K562 (cell line): ENCODE measurements at regions not wholly inside any gene's neighbourhood (a gene's known extent, or its start where the extent isn't known, plus 50 kb on each side); places are given as distances from the start of the nearest gene placed in this dataset.

Source experiments
- ARID1B ChIP-seq: fragments of 450-650 bp; IDR thresholded peaks from 2 replicates; pipeline ENCODE4 v1.6.1; 2016; ENCODE audit warnings: antibody characterized with exemption, mild to moderate bottlenecking, inconsistent platforms
- ETV5 ChIP-seq: sonication (generic); formaldehyde crosslinking; IDR thresholded peaks from 2 replicates; pipeline ENCODE4 v1.4.0; 2020; ENCODE audit warnings: low read depth, mild to moderate bottlenecking, missing genetic modification reagents
- GTF3C2 ChIP-seq: IDR thresholded peaks from 3 replicates; pipeline ENCODE4 v1.6.1; 2011; ENCODE audit warnings: borderline replicate concordance, mild to moderate bottlenecking, moderate library complexity; ENCODE audit not compliant: insufficient read length; ENCODE audit errors: extremely low read depth
- MEIS2 ChIP-seq: fragments of 450-650 bp; IDR thresholded peaks from 2 replicates; pipeline ENCODE4 v1.6.1; 2014; ENCODE audit warnings: mild to moderate bottlenecking; ENCODE audit not compliant: partially characterized antibody
- NCOA1 ChIP-seq: fragments of 450-650 bp; IDR thresholded peaks from 2 replicates; pipeline ENCODE4 v1.6.1; 2016; ENCODE audit warnings: low read depth
- NFATC3 ChIP-seq: fragments of 450-650 bp; IDR thresholded peaks from 2 replicates; pipeline ENCODE4 v1.6.1; 2017; ENCODE audit warnings: mild to moderate bottlenecking
- NFIC ChIP-seq: fragments of 450-650 bp; IDR thresholded peaks from 2 replicates; pipeline ENCODE4 v1.6.1; 2017; ENCODE audit warnings: mild to moderate bottlenecking, inconsistent platforms
- PML ChIP-seq: IDR thresholded peaks from 2 replicates; pipeline ENCODE4 v1.6.1; 2012; ENCODE audit warnings: low read length, inconsistent platforms
- SMARCB1 ChIP-seq: IDR thresholded peaks from 2 replicates; pipeline ENCODE4 v1.6.1; 2011; ENCODE audit warnings: improper control_type of control experiment, low read depth; ENCODE audit not compliant: insufficient read length
- SMARCC2 ChIP-seq: fragments of 450-650 bp; IDR thresholded peaks from 2 replicates; pipeline ENCODE4 v1.6.1; 2017; ENCODE audit warnings: antibody characterized with exemption, moderate library complexity, mild to moderate bottlenecking, low read depth
- USF2 ChIP-seq: sonication (generic); formaldehyde crosslinking; IDR thresholded peaks from 2 replicates; pipeline ENCODE4 v1.5.0; 2020; ENCODE audit warnings: missing genetic modification reagents
- ZBTB7A ChIP-seq: IDR thresholded peaks from 2 replicates; pipeline ENCODE4 v1.6.1; 2011; ENCODE audit warnings: low read depth, mild to moderate bottlenecking, low read length, moderate library complexity, borderline replicate concordance; ENCODE audit not compliant: control insufficient read depth
- ZEB2 ChIP-seq: fragments of 450-650 bp; IDR thresholded peaks from 2 replicates; pipeline ENCODE4 v1.6.1; 2016
- ZKSCAN8 ChIP-seq: fragments of 200-800 bp; sonication (Bioruptor generic); IDR thresholded peaks from 2 replicates; pipeline ENCODE4 v1.6.1; 2016; ENCODE audit warnings: missing genetic modification characterization, missing compliant biosample characterization
- ZNF239 ChIP-seq: fragments of 250-450 bp; sonication (Bioruptor Pico); IDR thresholded peaks from 2 replicates; pipeline ENCODE4 v1.4.0; 2020; ENCODE audit warnings: mild to moderate bottlenecking
- ZNF263 ChIP-seq: sonication (generic); formaldehyde crosslinking; IDR thresholded peaks from 2 replicates; pipeline ENCODE4 v1.8.0; 2022; ENCODE audit warnings: mild to moderate bottlenecking, missing genetic modification reagents, borderline replicate concordance
- ZNF609 ChIP-seq: sonication (generic); formaldehyde crosslinking; IDR thresholded peaks from 2 replicates; pipeline ENCODE4 v1.8.1; 2023; ENCODE audit warnings: missing genetic modification reagents, mild to moderate bottlenecking, borderline replicate concordance
- ZNF76 ChIP-seq: fragments of 250-450 bp; sonication (Bioruptor Pico); IDR thresholded peaks from 2 replicates; pipeline ENCODE4 v1.4.0; 2020; ENCODE audit warnings: mild to moderate bottlenecking, moderate library complexity, borderline replicate concordance

- TF ChIP-seq GTF3C2 (no peak), ZKSCAN8 (CRISPR knock-in tag) (no peak), PML (peak; percentile 41; the same call in 1 of the 2 replicates), ZNF609 (CRISPR knock-in tag) (no peak), MEIS2 (peak; percentile 86), ETV5 (CRISPR knock-in tag) (no peak), NCOA1 (peak; percentile 58; the same call in 1 of the 2 replicates), USF2 (no peak), ZNF239 (no peak), NFATC3 (no peak), SMARCC2 (0 out of 2 replicates have a peak, but pooled peaks have one; percentile 42), ZBTB7A (peak; percentile 54; the same call in 1 of the 2 replicates), ARID1B (peak; percentile 94), ZNF76 (CRISPR knock-in tag) (no peak), ZEB2 (peak; percentile 64; the same call in 1 of the 2 replicates), NFIC (peak; percentile 85), SMARCB1 (no peak), ZNF263 (peak; percentile 75; the same call in 1 of the 2 replicates)
Measured at GRCh38 chr14:101360054-101360911, 201.0 kb upstream of the DIO3 start (continued).
